ENCODE measurements at regions not wholly inside any gene's neighbourhood (a gene's known extent, or its start where the extent isn't known, plus 50 kb on each side); places are given as distances from the start of the nearest gene placed in this dataset.
"Not testable (repeated sequence)": the region's sequence is repeated elsewhere in the genome, so short reads cannot be mapped to it uniquely, and the experiment has no call there.

GRCh38 chr10:23543691-23544380 is 105.0 kb downstream of the OTUD1 start:
- Histone ChIP-seq H3K9me2 (ENCODE audit: insufficient read depth, low read length) (no peaks in the 10 kb centered on the region), H3K36me3 (ENCODE audit: insufficient read depth, low read length) (no peaks in the 10 kb centered on the region), H3K79me2 (replicated peaks; ENCODE audit: insufficient read depth, low read length) (no peaks in the 10 kb centered on the region), H4K20me1 (ENCODE audit: insufficient read depth) (no peaks in the 10 kb centered on the region), H3F3A (ENCODE audit: insufficient read depth, low read length, poor library complexity, severe bottlenecking) (no peaks in the 10 kb centered on the region), H3K9ac (ENCODE audit: low read length) (no peak overlapping the region), H3K9me3 (ENCODE audit: low read length) (no peaks in the 10 kb centered on the region), H3K4me2 (ENCODE audit: low read length) (no peak overlapping the region), H3K4me3 (ENCODE audit: low read length) (no peak overlapping the region), H3K27me3 (ENCODE audit: insufficient read depth, low read depth, low read length) (no peaks in the 10 kb centered on the region), H2AFZ (ENCODE audit: low read depth, low read length) (no peak overlapping the region), H3K27ac (ENCODE audit: low read length) (no peak overlapping the region)
- TF ChIP-seq, protein P1, sequence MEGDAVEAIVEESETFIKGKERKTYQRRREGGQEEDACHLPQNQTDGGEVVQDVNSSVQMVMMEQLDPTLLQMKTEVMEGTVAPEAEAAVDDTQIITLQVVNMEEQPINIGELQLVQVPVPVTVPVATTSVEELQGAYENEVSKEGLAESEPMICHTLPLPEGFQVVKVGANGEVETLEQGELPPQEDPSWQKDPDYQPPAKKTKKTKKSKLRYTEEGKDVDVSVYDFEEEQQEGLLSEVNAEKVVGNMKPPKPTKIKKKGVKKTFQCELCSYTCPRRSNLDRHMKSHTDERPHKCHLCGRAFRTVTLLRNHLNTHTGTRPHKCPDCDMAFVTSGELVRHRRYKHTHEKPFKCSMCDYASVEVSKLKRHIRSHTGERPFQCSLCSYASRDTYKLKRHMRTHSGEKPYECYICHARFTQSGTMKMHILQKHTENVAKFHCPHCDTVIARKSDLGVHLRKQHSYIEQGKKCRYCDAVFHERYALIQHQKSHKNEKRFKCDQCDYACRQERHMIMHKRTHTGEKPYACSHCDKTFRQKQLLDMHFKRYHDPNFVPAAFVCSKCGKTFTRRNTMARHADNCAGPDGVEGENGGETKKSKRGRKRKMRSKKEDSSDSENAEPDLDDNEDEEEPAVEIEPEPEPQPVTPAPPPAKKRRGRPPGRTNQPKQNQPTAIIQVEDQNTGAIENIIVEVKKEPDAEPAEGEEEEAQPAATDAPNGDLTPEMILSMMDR (IDR thresholded peaks at IDR 0.05; ENCODE audit: poor library complexity, severe bottlenecking) = no peak
- TF ChIP-seq TAF1 (IDR thresholded peaks at IDR 0.05; ENCODE audit: low read depth) = no peak
- no peak for TF ChIP-seq SMC3 (conservative IDR thresholded peaks at IDR 0.05; ENCODE audit: poor library complexity)

DNA sequence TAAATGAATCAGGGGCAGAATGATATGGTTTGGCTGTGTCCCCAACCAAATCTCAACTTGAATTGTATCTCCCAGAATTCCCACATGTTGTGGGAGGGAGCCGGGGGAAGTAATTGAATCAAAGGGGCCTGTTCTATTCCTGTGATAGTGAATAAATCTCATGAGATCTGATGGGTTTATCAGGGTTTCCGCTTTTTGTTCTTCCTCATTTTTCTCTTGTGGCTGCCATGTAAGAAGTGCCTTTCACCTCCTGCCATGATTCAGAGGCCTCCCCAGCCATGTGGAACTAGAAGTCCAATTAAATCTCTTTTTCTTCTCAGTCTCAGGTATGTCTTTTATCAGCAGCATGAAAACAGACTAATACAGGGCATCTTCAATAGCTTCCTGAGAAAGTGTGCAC is 107.0 kb downstream of the OTUD1 start:
- not testable (repeated sequence) for H3F3A ChIP-seq (ENCODE audit: insufficient read depth, low read length, poor library complexity, severe bottlenecking); H3K9ac ChIP-seq (ENCODE audit: low read length); H3K4me2 ChIP-seq (ENCODE audit: low read length); H3K9me2 ChIP-seq (ENCODE audit: insufficient read depth, low read length); H4K20me1 ChIP-seq (ENCODE audit: insufficient read depth); H3K27me3 ChIP-seq (ENCODE audit: insufficient read depth, low read depth, low read length); H3K36me3 ChIP-seq (ENCODE audit: insufficient read depth, low read length); H3K4me3 ChIP-seq (ENCODE audit: low read length); H3K27ac ChIP-seq (ENCODE audit: low read length); H3K9me3 ChIP-seq (ENCODE audit: low read length); H2AFZ ChIP-seq (ENCODE audit: low read depth, low read length); H3K79me2 ChIP-seq (replicated peaks; ENCODE audit: insufficient read depth, low read length)

- no peak overlapping the region for H2AFZ ChIP-seq (ENCODE audit: low read depth, low read length)
- H3K9me2 ChIP-seq (ENCODE audit: insufficient read depth, low read length) = no peaks in the 10 kb centered on the region
- no peaks in the 10 kb centered on the region for H3K79me2 ChIP-seq (replicated peaks; ENCODE audit: insufficient read depth, low read length)
- H3K4me2 ChIP-seq (ENCODE audit: low read length) = no peak overlapping the region
- H3K9ac ChIP-seq (ENCODE audit: low read length) = no peak overlapping the region
- TF ChIP-seq RAD21 (conservative IDR thresholded peaks at IDR 0.05) (no peak), EZH2 (IDR thresholded peaks at IDR 0.05; ENCODE audit: borderline replicate concordance, insufficient read depth, low read length, poor library complexity, severe bottlenecking) (no peak), EP300 (conservative IDR thresholded peaks at IDR 0.05; ENCODE audit: poor library complexity, severe bottlenecking) (no peak), TAF1 (IDR thresholded peaks at IDR 0.05; ENCODE audit: low read depth) (no peak), SMC3 (conservative IDR thresholded peaks at IDR 0.05; ENCODE audit: poor library complexity) (no peak), POLR2AphosphoS5 (IDR thresholded peaks at IDR 0.05) (no peak), MXI1 (conservative IDR thresholded peaks at IDR 0.05; ENCODE audit: poor library complexity, severe bottlenecking) (no peak)
- TF ChIP-seq, protein P2, sequence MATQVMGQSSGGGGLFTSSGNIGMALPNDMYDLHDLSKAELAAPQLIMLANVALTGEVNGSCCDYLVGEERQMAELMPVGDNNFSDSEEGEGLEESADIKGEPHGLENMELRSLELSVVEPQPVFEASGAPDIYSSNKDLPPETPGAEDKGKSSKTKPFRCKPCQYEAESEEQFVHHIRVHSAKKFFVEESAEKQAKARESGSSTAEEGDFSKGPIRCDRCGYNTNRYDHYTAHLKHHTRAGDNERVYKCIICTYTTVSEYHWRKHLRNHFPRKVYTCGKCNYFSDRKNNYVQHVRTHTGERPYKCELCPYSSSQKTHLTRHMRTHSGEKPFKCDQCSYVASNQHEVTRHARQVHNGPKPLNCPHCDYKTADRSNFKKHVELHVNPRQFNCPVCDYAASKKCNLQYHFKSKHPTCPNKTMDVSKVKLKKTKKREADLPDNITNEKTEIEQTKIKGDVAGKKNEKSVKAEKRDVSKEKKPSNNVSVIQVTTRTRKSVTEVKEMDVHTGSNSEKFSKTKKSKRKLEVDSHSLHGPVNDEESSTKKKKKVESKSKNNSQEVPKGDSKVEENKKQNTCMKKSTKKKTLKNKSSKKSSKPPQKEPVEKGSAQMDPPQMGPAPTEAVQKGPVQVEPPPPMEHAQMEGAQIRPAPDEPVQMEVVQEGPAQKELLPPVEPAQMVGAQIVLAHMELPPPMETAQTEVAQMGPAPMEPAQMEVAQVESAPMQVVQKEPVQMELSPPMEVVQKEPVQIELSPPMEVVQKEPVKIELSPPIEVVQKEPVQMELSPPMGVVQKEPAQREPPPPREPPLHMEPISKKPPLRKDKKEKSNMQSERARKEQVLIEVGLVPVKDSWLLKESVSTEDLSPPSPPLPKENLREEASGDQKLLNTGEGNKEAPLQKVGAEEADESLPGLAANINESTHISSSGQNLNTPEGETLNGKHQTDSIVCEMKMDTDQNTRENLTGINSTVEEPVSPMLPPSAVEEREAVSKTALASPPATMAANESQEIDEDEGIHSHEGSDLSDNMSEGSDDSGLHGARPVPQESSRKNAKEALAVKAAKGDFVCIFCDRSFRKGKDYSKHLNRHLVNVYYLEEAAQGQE (IDR thresholded peaks at IDR 0.05; ENCODE audit: borderline replicate concordance) = no peak
- TF ChIP-seq, protein P1 (IDR thresholded peaks at IDR 0.05; ENCODE audit: poor library complexity, severe bottlenecking) = no peak
- H4K20me1 ChIP-seq (ENCODE audit: insufficient read depth) = no peaks in the 10 kb centered on the region
- no peaks in the 10 kb centered on the region for H3K36me3 ChIP-seq (ENCODE audit: insufficient read depth, low read length)
- H3K4me3 ChIP-seq (ENCODE audit: low read length) = no peak overlapping the region
- H3K9me3 ChIP-seq (ENCODE audit: low read length) = peaks cover 5% of the 10 kb centered on the region
- no peaks in the 10 kb centered on the region for H3K27me3 ChIP-seq (ENCODE audit: insufficient read depth, low read depth, low read length)
- H3K27ac ChIP-seq (ENCODE audit: low read length) = no peak overlapping the region
- H3F3A ChIP-seq (ENCODE audit: insufficient read depth, low read length, poor library complexity, severe bottlenecking) = no peaks in the 10 kb centered on the region
Measured at GRCh38 chr10:23556727-23557440, 118.0 kb downstream of the OTUD1 start.

Data from neural cell (in vitro differentiated cells).